ENCODE measurements at regions not wholly inside any gene's neighbourhood (a gene's known extent, or its start where the extent isn't known, plus 50 kb on each side); places are given as distances from the start of the nearest gene placed in this dataset.

GRCh38 chr2:122535960-122536505 lies 780.6 kb downstream of the TSN start:
- WGBS, 3 donors, result 79 to 93% (median 91%) methylated on average over 5 of the region's 5 CpGs
- DNase-seq (no peak), FAIRE-seq (no peak)
- H3K9me3 ChIP-seq (ENCODE audit: control insufficient read depth in 2 of 2, insufficient read depth in 1 of 2, low read depth in 1 of 2, low read length in 1 of 2), result no peaks in the 10 kb centered on the region
- no peaks in the 10 kb centered on the region for H3K36me3 ChIP-seq (ENCODE audit: control insufficient read depth in 3 of 3, insufficient read depth in 2 of 3, low read depth in 1 of 3, low read length in 3 of 3)
- H3K4me3 ChIP-seq (ENCODE audit: low read depth in 1 of 3, low read length in 3 of 3), result no peak overlapping the region
- H3K4me1 ChIP-seq (ENCODE audit: control insufficient read depth in 3 of 3, insufficient read depth in 2 of 3, low read depth in 1 of 3, low read length in 2 of 3), result no peaks in the 10 kb centered on the region
- no peaks in the 10 kb centered on the region for H3K27me3 ChIP-seq (ENCODE audit: control insufficient read depth in 3 of 3, insufficient read depth in 3 of 3, low read length in 3 of 3)
- H3K27ac ChIP-seq (ENCODE audit: low read depth in 1 of 3, low read length in 2 of 3), result no peak overlapping the region

DNA sequence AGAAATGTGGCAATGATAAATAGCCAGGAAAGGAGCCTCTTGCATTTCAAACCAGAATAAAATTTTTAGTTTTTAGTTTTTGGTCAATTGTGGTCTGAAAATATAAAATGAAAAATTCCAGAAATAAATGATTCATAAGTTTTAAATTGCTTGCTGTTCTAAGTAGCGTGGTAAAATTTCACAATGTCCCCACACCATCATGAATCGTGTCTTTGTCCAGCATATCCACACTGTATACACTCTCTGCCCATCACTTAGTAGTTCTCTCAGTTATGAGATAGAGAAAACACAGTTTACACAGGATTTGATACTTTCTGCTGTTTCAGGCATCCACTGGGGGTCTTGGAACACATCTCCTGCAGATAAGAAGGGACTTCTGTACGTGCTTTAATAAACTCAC lies 783.9 kb downstream of the TSN start:
- Histone ChIP-seq H3K4me3 (ENCODE audit: low read depth in 1 of 3, low read length in 3 of 3) (no peak overlapping the region), H3K27ac (ENCODE audit: low read depth in 1 of 3, low read length in 2 of 3) (no peak overlapping the region), H3K4me1 (ENCODE audit: control insufficient read depth in 3 of 3, insufficient read depth in 2 of 3, low read depth in 1 of 3, low read length in 2 of 3) (no peaks in the 10 kb centered on the region), H3K27me3 (ENCODE audit: control insufficient read depth in 3 of 3, insufficient read depth in 3 of 3, low read length in 3 of 3) (no peaks in the 10 kb centered on the region), H3K9me3 (ENCODE audit: control insufficient read depth in 2 of 2, insufficient read depth in 1 of 2, low read depth in 1 of 2, low read length in 1 of 2) (no peaks in the 10 kb centered on the region), H3K36me3 (ENCODE audit: control insufficient read depth in 3 of 3, insufficient read depth in 2 of 3, low read depth in 1 of 3, low read length in 3 of 3) (no peaks in the 10 kb centered on the region)
- 67 to 78% (median 67%) methylated on average over 3 of the region's 3 CpGs for WGBS, 3 donors
- FAIRE-seq (no peak), DNase-seq (no peak)

DNA sequence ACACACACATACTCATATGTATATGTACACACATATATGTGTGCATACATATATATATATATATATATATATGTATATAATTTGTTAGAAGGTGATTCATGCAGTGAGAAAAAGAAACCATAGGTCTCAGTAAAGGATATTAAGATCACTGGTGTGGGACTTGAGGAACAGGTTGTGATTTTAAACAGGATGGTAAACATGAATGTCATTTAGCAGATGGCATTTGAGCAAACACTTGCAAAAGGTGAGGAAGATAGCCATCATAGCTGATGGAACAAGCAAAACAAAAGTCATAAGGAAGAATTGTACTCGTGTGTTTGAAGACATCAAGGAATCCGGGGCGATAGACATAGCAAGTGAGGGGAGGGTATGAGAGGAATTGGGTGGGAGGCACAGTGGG lies 784.5 kb downstream of the TSN start:
- WGBS, 3 donors, result 72 to 85% (median 85%) methylated on average over 3 of the region's 3 CpGs
- no peak overlapping the region for H3K4me3 ChIP-seq (ENCODE audit: low read depth in 1 of 3, low read length in 3 of 3)
- FAIRE-seq, result no peak
- DNase-seq, result no peak
- H3K4me1 ChIP-seq (ENCODE audit: control insufficient read depth in 3 of 3, insufficient read depth in 2 of 3, low read depth in 1 of 3, low read length in 2 of 3), result no peaks in the 10 kb centered on the region
- no peaks in the 10 kb centered on the region for H3K27me3 ChIP-seq (ENCODE audit: control insufficient read depth in 3 of 3, insufficient read depth in 3 of 3, low read length in 3 of 3)
- H3K27ac ChIP-seq (ENCODE audit: low read depth in 1 of 3, low read length in 2 of 3), result no peak overlapping the region
- H3K9me3 ChIP-seq (ENCODE audit: control insufficient read depth in 2 of 2, insufficient read depth in 1 of 2, low read depth in 1 of 2, low read length in 1 of 2), result no peaks in the 10 kb centered on the region
- H3K36me3 ChIP-seq (ENCODE audit: control insufficient read depth in 3 of 3, insufficient read depth in 2 of 3, low read depth in 1 of 3, low read length in 3 of 3), result no peaks in the 10 kb centered on the region

DNA sequence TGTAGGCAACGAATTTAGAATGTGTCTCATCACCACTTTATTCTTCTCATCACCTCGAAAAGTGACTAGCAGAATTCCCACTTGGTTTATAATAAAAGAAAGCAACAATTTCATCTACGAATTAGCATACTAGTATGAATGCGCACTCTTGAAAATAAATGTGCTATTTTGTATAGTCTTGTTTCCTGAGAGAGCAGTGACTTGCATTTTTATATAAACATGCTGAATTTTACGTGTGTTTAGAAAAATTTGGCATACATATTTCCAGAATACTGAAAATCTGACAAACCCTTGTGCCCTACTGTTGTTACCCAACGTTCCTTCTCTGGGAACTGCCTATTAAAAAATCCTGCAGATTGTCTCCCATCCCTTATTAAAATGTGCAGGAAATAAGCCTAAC lies 786.8 kb downstream of the TSN start:
- Histone ChIP-seq H3K4me3 (ENCODE audit: low read depth in 1 of 3, low read length in 3 of 3) (no peak overlapping the region), H3K27me3 (ENCODE audit: control insufficient read depth in 3 of 3, insufficient read depth in 3 of 3, low read length in 3 of 3) (no peaks in the 10 kb centered on the region), H3K36me3 (ENCODE audit: control insufficient read depth in 3 of 3, insufficient read depth in 2 of 3, low read depth in 1 of 3, low read length in 3 of 3) (no peaks in the 10 kb centered on the region), H3K27ac (ENCODE audit: low read depth in 1 of 3, low read length in 2 of 3) (no peak overlapping the region), H3K4me1 (ENCODE audit: control insufficient read depth in 3 of 3, insufficient read depth in 2 of 3, low read depth in 1 of 3, low read length in 2 of 3) (no peaks in the 10 kb centered on the region), H3K9me3 (ENCODE audit: control insufficient read depth in 2 of 2, insufficient read depth in 1 of 2, low read depth in 1 of 2, low read length in 1 of 2) (no peaks in the 10 kb centered on the region)
- FAIRE-seq, result no peak
- WGBS, 3 donors, result 64 to 75% (median 65%) methylated on average over 6 of the region's 6 CpGs
- DNase-seq, result no peak

- no peak overlapping the region for H3K27ac ChIP-seq (ENCODE audit: low read depth in 1 of 3, low read length in 2 of 3)
- no peak overlapping the region for H3K4me3 ChIP-seq (ENCODE audit: low read depth in 1 of 3, low read length in 3 of 3)
- H3K36me3 ChIP-seq (ENCODE audit: control insufficient read depth in 3 of 3, insufficient read depth in 2 of 3, low read depth in 1 of 3, low read length in 3 of 3), result no peaks in the 10 kb centered on the region
- DNase-seq (no peak), FAIRE-seq (no peak)
- no peaks in the 10 kb centered on the region for H3K27me3 ChIP-seq (ENCODE audit: control insufficient read depth in 3 of 3, insufficient read depth in 3 of 3, low read length in 3 of 3)
- no peaks in the 10 kb centered on the region for H3K9me3 ChIP-seq (ENCODE audit: control insufficient read depth in 2 of 2, insufficient read depth in 1 of 2, low read depth in 1 of 2, low read length in 1 of 2)
- no peaks in the 10 kb centered on the region for H3K4me1 ChIP-seq (ENCODE audit: control insufficient read depth in 3 of 3, insufficient read depth in 2 of 3, low read depth in 1 of 3, low read length in 2 of 3)
- 53 to 71% (median 58%) methylated on average over 2 of the region's 2 CpGs for WGBS, 3 donors
These were observed 787.2 kb downstream of the TSN start for GRCh38 chr2:122542646-122543045.

DNA sequence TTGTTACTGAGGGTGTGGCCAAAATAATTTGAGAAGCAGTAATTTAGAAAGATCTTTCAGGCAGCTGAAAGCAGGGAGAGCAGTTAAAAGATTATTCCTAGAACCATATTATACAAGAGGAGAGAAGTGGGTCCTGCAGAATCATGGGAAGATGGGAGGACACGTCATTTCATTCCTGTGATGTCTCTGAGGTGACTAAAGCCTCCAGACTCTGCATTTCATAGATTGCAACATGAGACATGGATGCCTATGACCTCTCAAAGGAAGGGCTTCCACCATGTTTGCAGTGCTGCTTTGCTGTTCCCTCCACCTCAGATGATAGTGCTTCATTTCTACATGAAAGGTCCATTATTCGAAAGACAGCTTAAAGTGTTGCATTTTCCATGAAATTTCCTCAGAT lies 788.4 kb downstream of the TSN start:
- Histone ChIP-seq H3K36me3 (ENCODE audit: control insufficient read depth in 3 of 3, insufficient read depth in 2 of 3, low read depth in 1 of 3, low read length in 3 of 3) (no peaks in the 10 kb centered on the region), H3K9me3 (ENCODE audit: control insufficient read depth in 2 of 2, insufficient read depth in 1 of 2, low read depth in 1 of 2, low read length in 1 of 2) (no peaks in the 10 kb centered on the region), H3K27me3 (ENCODE audit: control insufficient read depth in 3 of 3, insufficient read depth in 3 of 3, low read length in 3 of 3) (no peaks in the 10 kb centered on the region), H3K27ac (ENCODE audit: low read depth in 1 of 3, low read length in 2 of 3) (no peak overlapping the region), H3K4me3 (ENCODE audit: low read depth in 1 of 3, low read length in 3 of 3) (no peak overlapping the region), H3K4me1 (ENCODE audit: control insufficient read depth in 3 of 3, insufficient read depth in 2 of 3, low read depth in 1 of 3, low read length in 2 of 3) (no peaks in the 10 kb centered on the region)
- no peak for FAIRE-seq
- 65 to 82% (median 75%) methylated on average over 2 of the region's 2 CpGs for WGBS, 3 donors
- no peak for DNase-seq

DNA sequence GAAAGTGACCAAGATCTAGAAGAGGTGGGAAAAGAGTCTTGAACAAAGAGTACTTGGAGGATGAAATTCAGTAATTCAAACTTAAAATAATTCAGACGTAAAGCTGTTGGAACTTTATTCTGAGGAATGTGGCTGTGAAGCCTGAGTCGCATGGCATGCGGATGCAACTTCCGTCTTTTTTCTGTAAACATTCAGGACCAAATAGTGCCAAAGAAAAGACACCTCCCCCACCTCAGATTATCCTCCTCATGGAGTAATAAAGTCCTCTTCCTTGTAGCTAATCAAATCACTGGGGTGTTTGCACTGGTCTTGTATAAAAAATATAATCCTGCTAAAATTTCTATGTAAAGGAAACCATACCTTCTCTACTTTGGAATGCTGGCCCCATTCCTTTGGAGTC lies 790.4 kb downstream of the TSN start:
- no peak for DNase-seq
- WGBS, 3 donors, result 76 to 95% (median 79%) methylated on average over 4 of the region's 4 CpGs
- FAIRE-seq, result no peak

GRCh38 chr2:122562775-122563174 lies 807.3 kb downstream of the TSN start:
- no peak overlapping the region for H3K27ac ChIP-seq (ENCODE audit: low read depth in 1 of 3, low read length in 2 of 3)
- no peaks in the 10 kb centered on the region for H3K4me1 ChIP-seq (ENCODE audit: control insufficient read depth in 3 of 3, insufficient read depth in 2 of 3, low read depth in 1 of 3, low read length in 2 of 3)
- H3K4me3 ChIP-seq (ENCODE audit: low read depth in 1 of 3, low read length in 3 of 3), result no peak overlapping the region
- WGBS, 3 donors, result 38 to 60% (median 56%) methylated on average over 1 of the region's 1 CpG
- no peaks in the 10 kb centered on the region for H3K27me3 ChIP-seq (ENCODE audit: control insufficient read depth in 3 of 3, insufficient read depth in 3 of 3, low read length in 3 of 3)
- DNase-seq (no peak), FAIRE-seq (no peak)
- H3K9me3 ChIP-seq (ENCODE audit: control insufficient read depth in 2 of 2, insufficient read depth in 1 of 2, low read depth in 1 of 2, low read length in 1 of 2), result no peaks in the 10 kb centered on the region
- H3K36me3 ChIP-seq (ENCODE audit: control insufficient read depth in 3 of 3, insufficient read depth in 2 of 3, low read depth in 1 of 3, low read length in 3 of 3), result no peaks in the 10 kb centered on the region

More for the DNA sequence above, 790.4 kb downstream of the TSN start:
- Histone ChIP-seq H3K4me3 (ENCODE audit: low read depth in 1 of 3, low read length in 3 of 3) (no peak overlapping the region), H3K9me3 (ENCODE audit: control insufficient read depth in 2 of 2, insufficient read depth in 1 of 2, low read depth in 1 of 2, low read length in 1 of 2) (peaks cover 0 to 3% of the 10 kb centered on the region in 2 donors), H3K27ac (ENCODE audit: low read depth in 1 of 3, low read length in 2 of 3) (no peak overlapping the region), H3K4me1 (ENCODE audit: control insufficient read depth in 3 of 3, insufficient read depth in 2 of 3, low read depth in 1 of 3, low read length in 2 of 3) (no peaks in the 10 kb centered on the region), H3K27me3 (ENCODE audit: control insufficient read depth in 3 of 3, insufficient read depth in 3 of 3, low read length in 3 of 3) (no peaks in the 10 kb centered on the region), H3K36me3 (ENCODE audit: control insufficient read depth in 3 of 3, insufficient read depth in 2 of 3, low read depth in 1 of 3, low read length in 3 of 3) (no peaks in the 10 kb centered on the region)

GRCh38 chr2:122563781-122564180 lies 808.3 kb downstream of the TSN start:
- DNase-seq (no peak), FAIRE-seq (no peak)

More at GRCh38 chr2:122563781-122564180, 808.3 kb downstream of the TSN start:
- H3K27me3 ChIP-seq (ENCODE audit: control insufficient read depth in 3 of 3, insufficient read depth in 3 of 3, low read length in 3 of 3), result no peaks in the 10 kb centered on the region
- no peaks in the 10 kb centered on the region for H3K36me3 ChIP-seq (ENCODE audit: control insufficient read depth in 3 of 3, insufficient read depth in 2 of 3, low read depth in 1 of 3, low read length in 3 of 3)
- H3K4me3 ChIP-seq (ENCODE audit: low read depth in 1 of 3, low read length in 3 of 3), result no peak overlapping the region
- WGBS, 3 donors, result 60 to 68% (median 66%) methylated on average over 2 of the region's 2 CpGs
- H3K4me1 ChIP-seq (ENCODE audit: control insufficient read depth in 3 of 3, insufficient read depth in 2 of 3, low read depth in 1 of 3, low read length in 2 of 3), result no peaks in the 10 kb centered on the region
- no peak overlapping the region for H3K27ac ChIP-seq (ENCODE audit: low read depth in 1 of 3, low read length in 2 of 3)
- no peaks in the 10 kb centered on the region for H3K9me3 ChIP-seq (ENCODE audit: control insufficient read depth in 2 of 2, insufficient read depth in 1 of 2, low read depth in 1 of 2, low read length in 1 of 2)
